Activated CD4-positive, alpha-beta T cell treated with anti-CD3 and anti-CD28 coated beads, Interleukin-2, amount 10 ng/mL, durations not matched to agents 7 days and 5 days (primary cell): ENCODE measurements at regions not wholly inside any gene's neighbourhood (a gene's known extent, or its start where the extent isn't known, plus 50 kb on each side); places are given as distances from the start of the nearest gene placed in this dataset.

ENCODE experiments used
- CTCF ChIA-PET: fragments of 350-600 bp; sonication (Branson Sonifier 250); formaldehyde crosslinking; loops from one replicate; lab custom pipeline; 2021; ENCODE audit warnings: antibody characterized with exemption; lab: Charles Lee
- POLR2A ChIA-PET: fragments of 350-600 bp; sonication (Branson Sonifier 250); formaldehyde crosslinking; loops from one replicate; lab custom pipeline; 2021; ENCODE audit warnings: antibody characterized with exemption; lab: Charles Lee
- DNase-seq: peaks from one replicate; pipeline ENCODE4 v3.0.0-alpha.2; 2020
- H3K27ac Mint-ChIP-seq: one replicate; pipeline ENCODE4 v1.8.0; 2021; ENCODE audit warnings: mild to moderate bottlenecking, moderate library complexity, mixed read lengths
- H3K27me3 Mint-ChIP-seq: one replicate; pipeline ENCODE4 v1.8.0; 2021; ENCODE audit warnings: mixed read lengths
- H3K36me3 Mint-ChIP-seq: one replicate; pipeline ENCODE4 v1.8.0; 2021; ENCODE audit warnings: low read depth, mixed read lengths
- H3K4me1 Mint-ChIP-seq: one replicate; pipeline ENCODE4 v1.8.0; 2021; ENCODE audit warnings: mixed read lengths
- H3K4me3 Mint-ChIP-seq: one replicate; pipeline ENCODE4 v1.8.0; 2021; ENCODE audit warnings: mild to moderate bottlenecking, moderate library complexity, mixed read lengths
- H3K9me3 Mint-ChIP-seq: one replicate; pipeline ENCODE4 v1.8.0; 2021; ENCODE audit warnings: mixed read lengths

- no peaks in the 10 kb centered on the region for H3K9me3 Mint-ChIP-seq
- H3K36me3 Mint-ChIP-seq, result no peaks in the 10 kb centered on the region
- ChIA-PET POLR2A (no interaction called here), CTCF (no interaction called here)
- DNase-seq, result no peak
- H3K4me1 Mint-ChIP-seq, result no peaks in the 10 kb centered on the region
- no peak overlapping the region for H3K4me3 Mint-ChIP-seq
- no peak overlapping the region for H3K27ac Mint-ChIP-seq
- no peaks in the 10 kb centered on the region for H3K27me3 Mint-ChIP-seq
Observed at GRCh38 chr4:163878336-163879121, 384.0 kb downstream of the TMA16 start.

- no peaks in the 10 kb centered on the region for H3K36me3 Mint-ChIP-seq
- no peaks in the 10 kb centered on the region for H3K9me3 Mint-ChIP-seq
- ChIA-PET POLR2A (no interaction called here), CTCF (no interaction called here)
- no peak overlapping the region for H3K27ac Mint-ChIP-seq
- H3K4me3 Mint-ChIP-seq, result no peak overlapping the region
- peaks cover 16% of the 10 kb centered on the region for H3K4me1 Mint-ChIP-seq
- no peak for DNase-seq
- no peaks in the 10 kb centered on the region for H3K27me3 Mint-ChIP-seq
Observed at GRCh38 chr4:163892417-163892816, 397.9 kb downstream of the TMA16 start.

- POLR2A ChIA-PET, result no interaction called here
- H3K27me3 Mint-ChIP-seq, result no peaks in the 10 kb centered on the region
- CTCF ChIA-PET, result no interaction called here
Observed at GRCh38 chr4:163895378-163896005, 401.0 kb downstream of the TMA16 start.

GRCh38 chr4:163901319-163901718, 406.8 kb downstream of the TMA16 start:
- Mint-ChIP-seq H3K27me3 (no peaks in the 10 kb centered on the region), H3K4me3 (no peak overlapping the region), H3K27ac (no peak overlapping the region), H3K4me1 (peaks cover 2% of the 10 kb centered on the region), H3K9me3 (peaks cover 3% of the 10 kb centered on the region), H3K36me3 (no peaks in the 10 kb centered on the region)
- no peak for DNase-seq
- ChIA-PET CTCF (no interaction called here), POLR2A (no interaction called here)

More at GRCh38 chr4:163895378-163896005, 401.0 kb downstream of the TMA16 start:
- Mint-ChIP-seq H3K4me3 (no peak overlapping the region), H3K9me3 (peaks cover 3% of the 10 kb centered on the region), H3K4me1 (peaks cover 16% of the 10 kb centered on the region), H3K36me3 (no peaks in the 10 kb centered on the region), H3K27ac (peak overlapping the region; percentile 71)
- DNase-seq, result peak; percentile 57

- H3K27me3 Mint-ChIP-seq, result no peaks in the 10 kb centered on the region
- peaks cover 3% of the 10 kb centered on the region for H3K9me3 Mint-ChIP-seq
- POLR2A ChIA-PET, result no interaction called here
- CTCF ChIA-PET, result no interaction called here
- H3K27ac Mint-ChIP-seq, result no peak overlapping the region
- H3K4me3 Mint-ChIP-seq, result no peak overlapping the region
- H3K4me1 Mint-ChIP-seq, result no peaks in the 10 kb centered on the region
- no peaks in the 10 kb centered on the region for H3K36me3 Mint-ChIP-seq
- DNase-seq, result no peak
Observed at GRCh38 chr4:163902417-163902816, 407.9 kb downstream of the TMA16 start.

GRCh38 chr4:163911891-163912290, 417.4 kb downstream of the TMA16 start:
- CTCF ChIA-PET, result no interaction called here
- H3K4me1 Mint-ChIP-seq, result no peaks in the 10 kb centered on the region
- no peak for DNase-seq
- H3K36me3 Mint-ChIP-seq, result no peaks in the 10 kb centered on the region
- H3K4me3 Mint-ChIP-seq, result no peak overlapping the region
- H3K9me3 Mint-ChIP-seq, result no peaks in the 10 kb centered on the region
- POLR2A ChIA-PET, result no interaction called here
- H3K27me3 Mint-ChIP-seq, result no peaks in the 10 kb centered on the region
- no peak overlapping the region for H3K27ac Mint-ChIP-seq

- no peak overlapping the region for H3K4me3 Mint-ChIP-seq
- ChIA-PET POLR2A (no interaction called here), CTCF (no interaction called here)
- no peaks in the 10 kb centered on the region for H3K27me3 Mint-ChIP-seq
- no peaks in the 10 kb centered on the region for H3K36me3 Mint-ChIP-seq
- H3K4me1 Mint-ChIP-seq, result no peaks in the 10 kb centered on the region
- H3K27ac Mint-ChIP-seq, result no peak overlapping the region
- H3K9me3 Mint-ChIP-seq, result no peaks in the 10 kb centered on the region
- DNase-seq, result no peak
Observed at GRCh38 chr4:163913571-163913970, 419.1 kb downstream of the TMA16 start.

- no peak overlapping the region for H3K27ac Mint-ChIP-seq
- POLR2A ChIA-PET, result no interaction called here
Observed at GRCh38 chr4:163915896-163916295, 421.4 kb downstream of the TMA16 start.

GRCh38 chr4:163920426-163920825, 425.9 kb downstream of the TMA16 start:
- CTCF ChIA-PET, result no interaction called here

More at GRCh38 chr4:163915896-163916295, 421.4 kb downstream of the TMA16 start:
- no peaks in the 10 kb centered on the region for H3K27me3 Mint-ChIP-seq
- H3K9me3 Mint-ChIP-seq, result no peaks in the 10 kb centered on the region
- no peaks in the 10 kb centered on the region for H3K36me3 Mint-ChIP-seq
- CTCF ChIA-PET, result no interaction called here
- H3K4me3 Mint-ChIP-seq, result no peak overlapping the region
- no peaks in the 10 kb centered on the region for H3K4me1 Mint-ChIP-seq
- no peak for DNase-seq

GRCh38 chr4:163922302-163922701, 427.8 kb downstream of the TMA16 start:
- no peaks in the 10 kb centered on the region for H3K27me3 Mint-ChIP-seq
- no peak overlapping the region for H3K27ac Mint-ChIP-seq
- ChIA-PET POLR2A (no interaction called here), CTCF (no interaction called here)
- DNase-seq, result no peak
- peaks cover 3% of the 10 kb centered on the region for H3K4me1 Mint-ChIP-seq
- H3K4me3 Mint-ChIP-seq, result no peak overlapping the region
- H3K36me3 Mint-ChIP-seq, result no peaks in the 10 kb centered on the region
- H3K9me3 Mint-ChIP-seq, result no peaks in the 10 kb centered on the region

More at GRCh38 chr4:163920426-163920825, 425.9 kb downstream of the TMA16 start:
- Mint-ChIP-seq H3K4me3 (no peak overlapping the region), H3K4me1 (peaks cover 3% of the 10 kb centered on the region), H3K27ac (no peak overlapping the region), H3K27me3 (no peaks in the 10 kb centered on the region), H3K9me3 (no peaks in the 10 kb centered on the region), H3K36me3 (no peaks in the 10 kb centered on the region)
- POLR2A ChIA-PET, result no interaction called here
- no peak for DNase-seq

GRCh38 chr4:163923092-163923491, 428.6 kb downstream of the TMA16 start:
- Mint-ChIP-seq H3K4me3 (no peak overlapping the region), H3K9me3 (no peaks in the 10 kb centered on the region), H3K4me1 (peaks cover 3% of the 10 kb centered on the region), H3K27ac (no peak overlapping the region), H3K36me3 (no peaks in the 10 kb centered on the region), H3K27me3 (no peaks in the 10 kb centered on the region)
- no peak for DNase-seq
- CTCF ChIA-PET, result no interaction called here
- POLR2A ChIA-PET, result no interaction called here

- Mint-ChIP-seq H3K4me3 (no peak overlapping the region), H3K27me3 (no peaks in the 10 kb centered on the region), H3K36me3 (no peaks in the 10 kb centered on the region), H3K4me1 (no peaks in the 10 kb centered on the region), H3K9me3 (no peaks in the 10 kb centered on the region), H3K27ac (peak overlapping the region; percentile 25)
- DNase-seq, result no peak
- ChIA-PET POLR2A (interaction anchor here (0.6 kb wide), 1 partner anchor 193 kb away, joined by 3 read pairs; no protein-coding TSS in a partner anchor), CTCF (no interaction called here)
Observed at GRCh38 chr4:163930086-163930485, 435.6 kb downstream of the TMA16 start.

- Mint-ChIP-seq H3K27me3 (no peaks in the 10 kb centered on the region), H3K36me3 (no peaks in the 10 kb centered on the region), H3K4me1 (no peaks in the 10 kb centered on the region), H3K4me3 (no peak overlapping the region), H3K27ac (no peak overlapping the region), H3K9me3 (no peaks in the 10 kb centered on the region)
- no peak for DNase-seq
- POLR2A ChIA-PET, result no interaction called here
- CTCF ChIA-PET, result no interaction called here
Observed at GRCh38 chr4:163932504-163932903, 438.0 kb downstream of the TMA16 start.
